Bronchial epithelial cell (primary cell): ENCODE measurements at regions not wholly inside any gene's neighbourhood (a gene's known extent, or its start where the extent isn't known, plus 50 kb on each side); places are given as distances from the start of the nearest gene placed in this dataset.

Experiments used
- DNase-seq: peaks from one replicate; pipeline ENCODE4 v3.0.0-alpha.2; 2010; ENCODE audit warnings: low read depth
- FAIRE-seq: peaks from 2 replicates; lab custom pipeline; 2011; peaks lifted over from hg19 to GRCh38; lab: Jason Lieb, UNC
- H3K27me3 ChIP-seq: 2 replicates; pipeline ENCODE4 v1.5.1; 2011; ENCODE audit warnings: low read length; ENCODE audit not compliant: control insufficient read depth, insufficient read depth
- H3K36me3 ChIP-seq: 2 replicates; pipeline ENCODE4 v1.5.1; 2011; ENCODE audit warnings: low read length; ENCODE audit not compliant: control insufficient read depth, insufficient read depth
- H3K4me3 ChIP-seq: 2 replicates; pipeline ENCODE4 v1.5.1; 2011; ENCODE audit warnings: mild to moderate bottlenecking, low read depth, low read length, control low read depth
- CTCF ChIP-seq: IDR thresholded peaks from 2 replicates; pipeline ENCODE4 v1.5.1; 2011; ENCODE audit warnings: mild to moderate bottlenecking, moderate library complexity, low read length, control low read depth, inconsistent platforms; ENCODE audit not compliant: insufficient read depth, severe bottlenecking

DNA sequence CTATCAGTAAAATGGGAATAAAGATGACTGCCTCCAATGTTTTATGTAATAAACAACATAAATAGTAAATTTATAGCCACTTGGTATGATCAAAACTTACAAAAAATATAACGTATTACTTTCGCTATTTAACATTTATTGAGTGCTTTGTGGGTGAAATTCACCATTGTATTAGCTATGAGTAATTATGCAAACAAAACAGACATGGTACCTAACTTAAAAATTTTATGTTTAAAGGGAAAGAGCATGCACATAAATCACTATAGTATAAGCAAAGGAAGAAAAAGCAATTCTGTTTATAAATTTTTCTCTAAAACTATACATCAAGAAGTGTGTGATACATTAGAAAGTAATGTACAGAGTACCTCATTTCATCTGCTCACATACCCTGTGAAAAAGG is 1046.2 kb downstream of the NCAM2 start:
- no peaks in the 10 kb centered on the region for H3K27me3 ChIP-seq
- H3K36me3 ChIP-seq, result no peaks in the 10 kb centered on the region
- no peak overlapping the region for H3K4me3 ChIP-seq
- DNase-seq (no peak), FAIRE-seq (no peak)
- no peak for TF ChIP-seq CTCF

DNA sequence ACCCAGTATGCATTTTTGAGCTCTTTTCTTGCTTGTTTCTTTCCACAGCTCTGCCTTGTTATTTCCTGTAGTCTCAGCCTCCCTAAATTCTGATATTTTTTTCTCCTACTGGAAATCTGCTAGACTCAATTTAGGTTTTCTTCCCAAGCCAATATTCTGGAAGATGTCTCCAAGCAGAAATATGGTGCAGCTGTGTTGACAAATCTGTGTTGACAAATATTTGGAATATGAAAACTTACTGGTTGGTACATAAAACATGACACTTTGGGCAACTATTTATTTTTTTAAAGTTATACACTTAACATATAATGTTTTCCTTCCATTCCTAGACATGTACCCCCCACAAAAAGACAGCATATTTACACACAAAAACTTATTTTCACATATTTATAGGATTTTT is 1048.4 kb downstream of the NCAM2 start:
- DNase-seq (no peak), FAIRE-seq (no peak)
- Histone ChIP-seq H3K4me3 (no peak overlapping the region), H3K36me3 (no peaks in the 10 kb centered on the region), H3K27me3 (no peaks in the 10 kb centered on the region)
- no peak for TF ChIP-seq CTCF

DNA sequence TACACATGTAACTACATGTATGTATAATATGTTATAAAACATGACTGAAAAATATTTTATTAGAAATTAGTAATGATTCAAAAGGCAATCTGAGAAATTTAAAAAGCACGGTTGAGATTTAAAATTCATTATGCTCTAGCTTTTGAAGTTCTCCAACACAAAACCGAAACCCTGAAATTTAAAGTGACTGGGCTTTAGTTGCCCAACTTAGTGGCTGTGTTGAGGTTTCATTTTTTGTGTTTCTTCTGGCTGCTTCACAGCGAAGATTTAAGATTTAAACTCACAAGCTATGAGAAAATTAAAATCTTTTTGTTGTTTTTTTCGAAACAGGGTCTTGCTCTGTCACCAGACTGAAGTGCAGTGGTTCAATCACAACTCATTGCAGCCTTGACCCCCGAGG is 1058.7 kb downstream of the NCAM2 start:
- Histone ChIP-seq H3K36me3 (no peaks in the 10 kb centered on the region), H3K4me3 (no peak overlapping the region), H3K27me3 (no peaks in the 10 kb centered on the region)
- no peak for TF ChIP-seq CTCF
- DNase-seq (no peak), FAIRE-seq (no peak)

GRCh38 chr21:22062472-22063139 is 1064.4 kb downstream of the NCAM2 start:
- no peak overlapping the region for H3K4me3 ChIP-seq
- H3K36me3 ChIP-seq, result no peaks in the 10 kb centered on the region
- H3K27me3 ChIP-seq, result no peaks in the 10 kb centered on the region
- TF ChIP-seq CTCF, result no peak
- no peak for DNase-seq
- no peak for FAIRE-seq

DNA sequence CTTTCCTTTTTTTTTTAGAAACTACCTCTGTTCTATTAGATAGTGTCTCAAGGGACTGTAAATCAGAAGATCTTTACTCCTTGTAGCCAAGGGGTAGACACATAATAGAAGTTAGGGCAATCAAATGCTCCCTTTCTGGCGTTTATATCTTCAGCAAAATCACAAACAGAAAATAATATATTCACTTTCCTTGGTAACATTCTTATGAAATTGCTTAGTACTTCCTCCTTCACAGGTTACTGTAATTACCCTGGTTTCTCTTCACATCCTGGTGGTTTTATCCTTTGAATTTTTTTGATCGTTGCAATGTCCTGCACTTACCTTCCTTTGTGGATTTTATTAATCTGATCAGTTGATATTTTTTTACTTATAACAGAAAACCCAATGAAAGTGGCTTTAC is 1064.9 kb downstream of the NCAM2 start:
- no peak for FAIRE-seq
- no peak overlapping the region for H3K4me3 ChIP-seq
- no peaks in the 10 kb centered on the region for H3K27me3 ChIP-seq
- H3K36me3 ChIP-seq, result no peaks in the 10 kb centered on the region
- no peak for TF ChIP-seq CTCF
- no peak for DNase-seq

- Histone ChIP-seq H3K4me3 (no peak overlapping the region), H3K27me3 (no peaks in the 10 kb centered on the region), H3K36me3 (no peaks in the 10 kb centered on the region)
- TF ChIP-seq CTCF, result no peak
- no peak for DNase-seq
- FAIRE-seq, result no peak
Measured at GRCh38 chr21:22076471-22076870, 1078.3 kb downstream of the NCAM2 start.
